ENCODE measurements at regions not wholly inside any gene's neighbourhood (a gene's known extent, or its start where the extent isn't known, plus 50 kb on each side); places are given as distances from the start of the nearest gene placed in this dataset.

GRCh38 chr2:14713248-14713647 is 80.7 kb downstream of the LRATD1 start:
- no peaks in the 10 kb centered on the region for H3K4me1 ChIP-seq (ENCODE audit: control insufficient read depth in 1 of 2, insufficient read depth in 2 of 2, low read length in 2 of 2)
- intact Hi-C loops (cut with micrococcal nuclease): no loop called here
- no peak overlapping the region for H3K9ac ChIP-seq (ENCODE audit: low read length)
- no peak for ATAC-seq
- no peaks in the 10 kb centered on the region for H3K79me2 ChIP-seq (ENCODE audit: insufficient read depth, low read length)
- no peaks in the 10 kb centered on the region for H3K27me3 ChIP-seq (ENCODE audit: insufficient read depth, low read length)
- ChIA-PET CTCF (no interaction called here), POLR2A (no interaction called here), RAD21 (ENCODE audit: low non-redundant PET in 1 of 2, low total read pairs in 2 of 2, uncharacterized antibody in 2 of 2, unreplicated experiment in 2 of 2) (no interaction called here)
- H3K27ac ChIP-seq (ENCODE audit: low read depth, low read length): no peak overlapping the region
- no TSS peak for BruUV-seq (replicated peaks)
- H4K20me1 ChIP-seq (ENCODE audit: insufficient read depth): no peaks in the 10 kb centered on the region
- no peaks in the 10 kb centered on the region for H3K36me3 ChIP-seq (ENCODE audit: control insufficient read depth in 1 of 2, insufficient read depth in 2 of 2, low read length in 2 of 2)
- no peak for TF ChIP-seq ZNF274 (IDR thresholded peaks at IDR 0.05; ENCODE audit: low read depth, low read length)
- TF ChIP-seq EGR1 (IDR thresholded peaks at IDR 0.05; ENCODE audit: low read depth): no peak
- no peak for TF ChIP-seq SP1 (IDR thresholded peaks at IDR 0.05; ENCODE audit: low read depth)
- TF ChIP-seq REST (IDR thresholded peaks at IDR 0.05; ENCODE audit: low read depth): no peak
- TF ChIP-seq FOSL1 (IDR thresholded peaks at IDR 0.05; ENCODE audit: low read depth): no peak
- no peak for TF ChIP-seq TCF7L2 (IDR thresholded peaks at IDR 0.05; ENCODE audit: borderline replicate concordance, extremely low read depth, insufficient read depth, insufficient read length)
- no peak for TF ChIP-seq MAX (IDR thresholded peaks at IDR 0.05)
- TF ChIP-seq ELF1 (IDR thresholded peaks at IDR 0.05; ENCODE audit: borderline replicate concordance, low read depth): no peak
- TF ChIP-seq RAD21 (IDR thresholded peaks at IDR 0.05; ENCODE audit: low read depth): no peak
- TF ChIP-seq SIN3A (IDR thresholded peaks at IDR 0.05; ENCODE audit: low read depth): no peak
- TF ChIP-seq CTCF (IDR thresholded peaks at IDR 0.05 in 2 of 3, conservative IDR thresholded peaks at IDR 0.05 in 1 of 3; ENCODE audit: borderline replicate concordance in 1 of 3, insufficient read depth in 1 of 3, low read depth in 2 of 3, low read length in 2 of 3): no peak
- no peak for TF ChIP-seq YY1 (IDR thresholded peaks at IDR 0.05; ENCODE audit: extremely low read depth, insufficient replicate concordance, low read depth, low read length)
- TF ChIP-seq ZFX (IDR thresholded peaks at IDR 0.05): no peak
- no peak for TF ChIP-seq EZH2phosphoT487 (IDR thresholded peaks at IDR 0.05; ENCODE audit: borderline replicate concordance)
- no peak for TF ChIP-seq POLR2A (IDR thresholded peaks at IDR 0.05; ENCODE audit: borderline replicate concordance, extremely low read depth, insufficient read depth, insufficient read length)
- TF ChIP-seq EZH2 (IDR thresholded peaks at IDR 0.05): no peak
- DNase-seq (ENCODE audit: low read depth, low spot score): no peak
- no peak overlapping the region for H3K4me3 ChIP-seq (replicated peaks in 1 of 2; ENCODE audit: low read depth in 1 of 2, low read length in 2 of 2)
- no peak overlapping the region for H3K4me2 ChIP-seq (ENCODE audit: low read length)
- H3K9me2 ChIP-seq (ENCODE audit: insufficient read depth): no peaks in the 10 kb centered on the region
- no peak overlapping the region for H2AFZ ChIP-seq (ENCODE audit: low read depth, low read length, poor library complexity, severe bottlenecking)
- H3K9me3 ChIP-seq (ENCODE audit: control insufficient read depth in 1 of 2, insufficient read depth in 1 of 2, low read depth in 1 of 2, low read length in 2 of 2): peaks cover 8 to 22% of the 10 kb centered on the region in 2 experiments; a peak in 2 of 4 replicates
